RWPE1 (cell line): ENCODE measurements at regions not wholly inside any gene's neighbourhood (a gene's known extent, or its start where the extent isn't known, plus 50 kb on each side); places are given as distances from the start of the nearest gene placed in this dataset.

Experiments
- CTCF ChIA-PET: fragments of 350-600 bp; sonication (Branson Sonifier 250); formaldehyde crosslinking; extraction: SDS; loops from one replicate; lab custom pipeline; 2021; lab: Yijun Ruan, JAX
- POLR2A ChIA-PET: fragments of 400-600 bp; formaldehyde crosslinking; extraction: SDS; loops from one replicate; lab custom pipeline; 2020; ENCODE audit warnings: antibody characterized with exemption; ENCODE audit not compliant: low non-redundant PET; lab: Yijun Ruan, JAX
- DNase-seq: peaks from one replicate; pipeline ENCODE4 v3.0.0; 2012; ENCODE audit warnings: low spot score
- H3K27ac ChIP-seq: fragments of 450-650 bp; 2 replicates; pipeline ENCODE4 v1.5.1; 2017
- CTCF ChIP-seq: fragments of 450-650 bp; conservative IDR thresholded peaks from 2 replicates; pipeline ENCODE4 v1.5.1; 2017; ENCODE audit warnings: low read depth, mild to moderate bottlenecking

- TF ChIP-seq CTCF = no peak
- ChIA-PET POLR2A (no interaction called here), CTCF (no interaction called here)
- no peak for DNase-seq
- no peak overlapping the region for H3K27ac ChIP-seq
These were observed 63.0 kb upstream of the LNX1 start for GRCh38 chr4:53654300-53654758.

- POLR2A ChIA-PET = no interaction called here
These were observed 62.3 kb upstream of the LNX1 start for GRCh38 chr4:53653484-53654053.

GRCh38 chr4:53651156-53651735, 60.0 kb upstream of the LNX1 start:
- no peak overlapping the region for H3K27ac ChIP-seq
- no peak for TF ChIP-seq CTCF
- ChIA-PET CTCF (interaction anchor here (0.6 to 0.7 kb wide), 2 partner anchors 49 to 88 kb away, joined by 3 read pairs; no protein-coding TSS in a partner anchor), POLR2A (no interaction called here)
- DNase-seq = peak; percentile 46

More at GRCh38 chr4:53653484-53654053, 62.3 kb upstream of the LNX1 start:
- CTCF ChIA-PET = interaction anchor here (0.6 kb wide), 1 partner anchor 390 kb away, joined by 9 read pairs; no protein-coding TSS in a partner anchor
- no peak for DNase-seq
- H3K27ac ChIP-seq = no peak overlapping the region
- no peak for TF ChIP-seq CTCF

GRCh38 chr4:53649357-53649756, 58.1 kb upstream of the LNX1 start:
- H3K27ac ChIP-seq = no peak overlapping the region
- DNase-seq = no peak
- POLR2A ChIA-PET = no interaction called here
- CTCF ChIA-PET = interaction anchor here (0.5 kb wide), 2 partner anchors 18 to 286 kb away, joined by 3 read pairs; no protein-coding TSS in a partner anchor
- no peak for TF ChIP-seq CTCF

- CTCF ChIA-PET = interaction anchor here (0.5 kb wide), 1 partner anchor 513 kb away, joined by 3 read pairs; no protein-coding TSS in a partner anchor
- no peak overlapping the region for H3K27ac ChIP-seq
- POLR2A ChIA-PET = no interaction called here
- no peak for DNase-seq
- TF ChIP-seq CTCF = no peak
These were observed 56.3 kb upstream of the LNX1 start for GRCh38 chr4:53647547-53647946.

GRCh38 chr4:53646795-53647194, 55.5 kb upstream of the LNX1 start:
- DNase-seq = no peak
- CTCF ChIA-PET = no interaction called here
- no peak overlapping the region for H3K27ac ChIP-seq
- POLR2A ChIA-PET = no interaction called here
- no peak for TF ChIP-seq CTCF
